ENCODE measurements at regions not wholly inside any gene's neighbourhood (a gene's known extent, or its start where the extent isn't known, plus 50 kb on each side); places are given as distances from the start of the nearest gene placed in this dataset.

GRCh38 chr9:25418974-25419373 is 259.3 kb downstream of the TUSC1 start:
- TF ChIP-seq, protein P1, sequence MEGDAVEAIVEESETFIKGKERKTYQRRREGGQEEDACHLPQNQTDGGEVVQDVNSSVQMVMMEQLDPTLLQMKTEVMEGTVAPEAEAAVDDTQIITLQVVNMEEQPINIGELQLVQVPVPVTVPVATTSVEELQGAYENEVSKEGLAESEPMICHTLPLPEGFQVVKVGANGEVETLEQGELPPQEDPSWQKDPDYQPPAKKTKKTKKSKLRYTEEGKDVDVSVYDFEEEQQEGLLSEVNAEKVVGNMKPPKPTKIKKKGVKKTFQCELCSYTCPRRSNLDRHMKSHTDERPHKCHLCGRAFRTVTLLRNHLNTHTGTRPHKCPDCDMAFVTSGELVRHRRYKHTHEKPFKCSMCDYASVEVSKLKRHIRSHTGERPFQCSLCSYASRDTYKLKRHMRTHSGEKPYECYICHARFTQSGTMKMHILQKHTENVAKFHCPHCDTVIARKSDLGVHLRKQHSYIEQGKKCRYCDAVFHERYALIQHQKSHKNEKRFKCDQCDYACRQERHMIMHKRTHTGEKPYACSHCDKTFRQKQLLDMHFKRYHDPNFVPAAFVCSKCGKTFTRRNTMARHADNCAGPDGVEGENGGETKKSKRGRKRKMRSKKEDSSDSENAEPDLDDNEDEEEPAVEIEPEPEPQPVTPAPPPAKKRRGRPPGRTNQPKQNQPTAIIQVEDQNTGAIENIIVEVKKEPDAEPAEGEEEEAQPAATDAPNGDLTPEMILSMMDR (conservative IDR thresholded peaks at IDR 0.05) = no peak
- Histone ChIP-seq H3K4me1 (ENCODE audit: control insufficient read depth, insufficient read depth, low read length) (peaks cover 8% of the 10 kb centered on the region), H3K27me3 (ENCODE audit: control insufficient read depth, insufficient read depth, low read length, poor library complexity, severe bottlenecking) (peaks cover 30% of the 10 kb centered on the region), H3K27ac (ENCODE audit: low read depth, low read length) (no peak overlapping the region), H3K9me3 (ENCODE audit: control insufficient read depth, low read length) (no peaks in the 10 kb centered on the region), H3K9ac (ENCODE audit: extremely low read depth, low read length, poor library complexity, severe bottlenecking) (no peak overlapping the region), H3K36me3 (ENCODE audit: control insufficient read depth, insufficient read depth, low read length) (no peaks in the 10 kb centered on the region), H3K4me3 (ENCODE audit: low read length) (no peak overlapping the region)
- H3K4me3 Mint-ChIP-seq = no peak overlapping the region
- H3K9me3 Mint-ChIP-seq = peaks cover 2% of the 10 kb centered on the region
- peaks cover 2% of the 10 kb centered on the region for H3K27me3 Mint-ChIP-seq (ENCODE audit: insufficient read depth)
- H3K27ac Mint-ChIP-seq = no peak overlapping the region
- H3K4me1 Mint-ChIP-seq = peaks cover 23% of the 10 kb centered on the region
- H3K36me3 Mint-ChIP-seq (ENCODE audit: low read depth) = no peaks in the 10 kb centered on the region
- no peak for DNase-seq

DNA sequence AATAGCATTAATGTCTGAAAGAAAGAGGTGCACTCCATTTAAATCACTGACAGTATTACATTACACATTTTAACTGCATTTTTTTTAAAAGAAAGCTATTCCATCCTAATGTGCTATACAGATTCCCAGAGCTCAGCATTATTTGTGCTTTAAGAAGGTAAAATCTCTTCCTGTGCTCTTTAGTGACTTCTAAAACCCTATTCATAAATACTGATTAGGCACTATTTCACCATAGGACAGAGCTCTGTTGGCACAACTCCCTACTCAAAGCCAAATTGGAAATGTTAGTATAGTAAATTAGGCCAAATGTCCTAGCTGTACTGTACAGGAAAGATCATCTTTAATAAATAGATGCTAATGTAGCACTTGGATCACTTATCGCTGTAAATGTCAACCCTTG is 262.5 kb downstream of the TUSC1 start:
- Mint-ChIP-seq H3K9me3 (no peaks in the 10 kb centered on the region), H3K4me3 (no peak overlapping the region), H3K27ac (no peak overlapping the region), H3K36me3 (ENCODE audit: low read depth) (no peaks in the 10 kb centered on the region), H3K4me1 (peaks cover 23% of the 10 kb centered on the region), H3K27me3 (ENCODE audit: insufficient read depth) (peaks cover 11% of the 10 kb centered on the region)
- Histone ChIP-seq H3K9me3 (ENCODE audit: control insufficient read depth, low read length) (no peaks in the 10 kb centered on the region), H3K27me3 (ENCODE audit: control insufficient read depth, insufficient read depth, low read length, poor library complexity, severe bottlenecking) (peaks cover 47% of the 10 kb centered on the region), H3K27ac (ENCODE audit: low read depth, low read length) (no peak overlapping the region), H3K9ac (ENCODE audit: extremely low read depth, low read length, poor library complexity, severe bottlenecking) (no peak overlapping the region), H3K4me3 (ENCODE audit: low read length) (no peak overlapping the region), H3K4me1 (ENCODE audit: control insufficient read depth, insufficient read depth, low read length) (peaks cover 9% of the 10 kb centered on the region), H3K36me3 (ENCODE audit: control insufficient read depth, insufficient read depth, low read length) (no peaks in the 10 kb centered on the region)
- no peak for DNase-seq
- TF ChIP-seq, protein P1 (conservative IDR thresholded peaks at IDR 0.05) = no peak
- 92 to 100% methylated on average over 1 of the region's 1 CpG for WGBS, 2 experiments (ENCODE audit: insufficient coverage in 1 of 2, insufficient read length in 1 of 2)

GRCh38 chr9:25412646-25413045 is 265.6 kb downstream of the TUSC1 start:
- TF ChIP-seq, protein P1 (conservative IDR thresholded peaks at IDR 0.05) = no peak
- Histone ChIP-seq H3K9ac (ENCODE audit: extremely low read depth, low read length, poor library complexity, severe bottlenecking) (no peak overlapping the region), H3K9me3 (ENCODE audit: control insufficient read depth, low read length) (no peaks in the 10 kb centered on the region), H3K27ac (ENCODE audit: low read depth, low read length) (no peak overlapping the region), H3K4me1 (ENCODE audit: control insufficient read depth, insufficient read depth, low read length) (peaks cover 9% of the 10 kb centered on the region), H3K27me3 (ENCODE audit: control insufficient read depth, insufficient read depth, low read length, poor library complexity, severe bottlenecking) (peaks cover 40% of the 10 kb centered on the region), H3K36me3 (ENCODE audit: control insufficient read depth, insufficient read depth, low read length) (no peaks in the 10 kb centered on the region), H3K4me3 (ENCODE audit: low read length) (no peak overlapping the region)
- Mint-ChIP-seq H3K9me3 (no peaks in the 10 kb centered on the region), H3K4me1 (peaks cover 28% of the 10 kb centered on the region), H3K27me3 (ENCODE audit: insufficient read depth) (peaks cover 13% of the 10 kb centered on the region), H3K4me3 (no peak overlapping the region), H3K27ac (no peak overlapping the region), H3K36me3 (ENCODE audit: low read depth) (no peaks in the 10 kb centered on the region)
- WGBS, 2 experiments (ENCODE audit: insufficient coverage in 1 of 2, insufficient read length in 1 of 2) = 94 to 100% methylated on average over 1 of the region's 1 CpG
- no peak for DNase-seq
